ENCODE measurements at regions not wholly inside any gene's neighbourhood (a gene's known extent, or its start where the extent isn't known, plus 50 kb on each side); places are given as distances from the start of the nearest gene placed in this dataset.

- TF ChIP-seq POLR2A (IDR thresholded peaks at IDR 0.05): no peak
- TF ChIP-seq CTCF (IDR thresholded peaks at IDR 0.05 in 8 of 11, conservative IDR thresholded peaks at IDR 0.05 in 3 of 11): peak in 10 of 11 experiments; percentile 38 to 74 (median 64)
- no peak for TF ChIP-seq POLR2AphosphoS5 (IDR thresholded peaks at IDR 0.05)
- no peaks in the 10 kb centered on the region for H3K36me3 ChIP-seq
- DNase-seq: no peak
- no peak overlapping the region for H3K4me3 ChIP-seq
- intact Hi-C loops (cut with DNase I; ENCODE audit: low total_unique reads): loop anchor here (5.0 to 10.0 kb wide), 2 partner anchors 342 to 450 kb away; no protein-coding TSS in a partner anchor
- WGBS, 5 donors: 20 to 30% (median 27%) methylated on average over 5 of the region's 5 CpGs
- no peaks in the 10 kb centered on the region for H3K27me3 ChIP-seq (replicated peaks in 1 of 7)
- no peak overlapping the region for H3K27ac ChIP-seq
- H3K4me1 ChIP-seq: no peaks in the 10 kb centered on the region
- no peaks in the 10 kb centered on the region for H3K9me3 ChIP-seq
These were observed 132.5 kb upstream of the NHS start for GRCh38 chrX:17242470-17242869.

- no peaks in the 10 kb centered on the region for H3K36me3 ChIP-seq
- no peak for DNase-seq
- no peak overlapping the region for H3K27ac ChIP-seq
- H3K4me1 ChIP-seq: no peaks in the 10 kb centered on the region
- no peaks in the 10 kb centered on the region for H3K27me3 ChIP-seq (replicated peaks in 1 of 7)
- intact Hi-C loops (cut with DNase I; ENCODE audit: low total_unique reads): loop anchor here (10.0 kb wide), 1 partner anchor 338 kb away; no protein-coding TSS in a partner anchor
- no peaks in the 10 kb centered on the region for H3K9me3 ChIP-seq
- WGBS, 5 donors: 90 to 100% (median 100%) methylated on average over 1 of the region's 1 CpG
- TF ChIP-seq POLR2AphosphoS5 (IDR thresholded peaks at IDR 0.05): no peak
- TF ChIP-seq CTCF (IDR thresholded peaks at IDR 0.05 in 8 of 11, conservative IDR thresholded peaks at IDR 0.05 in 3 of 11): no peak
- no peak for TF ChIP-seq POLR2A (IDR thresholded peaks at IDR 0.05)
- no peak overlapping the region for H3K4me3 ChIP-seq
These were observed 127.9 kb upstream of the NHS start for GRCh38 chrX:17247144-17247543.

GRCh38 chrX:17262123-17262522 lies 112.9 kb upstream of the NHS start:
- Histone ChIP-seq H3K36me3 (no peaks in the 10 kb centered on the region), H3K27ac (no peak overlapping the region), H3K4me1 (no peaks in the 10 kb centered on the region), H3K4me3 (no peak overlapping the region), H3K27me3 (replicated peaks in 1 of 7) (no peaks in the 10 kb centered on the region), H3K9me3 (peaks cover 0 to 32% (median 0%) of the 10 kb centered on the region in 8 donors)
- TF ChIP-seq POLR2AphosphoS5 (IDR thresholded peaks at IDR 0.05) (no peak), CTCF (IDR thresholded peaks at IDR 0.05 in 8 of 11, conservative IDR thresholded peaks at IDR 0.05 in 3 of 11) (no peak), POLR2A (IDR thresholded peaks at IDR 0.05) (no peak)
- WGBS, 5 donors: 67 to 85% (median 72%) methylated on average over 2 of the region's 2 CpGs
- DNase-seq: no peak
- intact Hi-C loops (cut with DNase I; ENCODE audit: low total_unique reads): no loop called here

GRCh38 chrX:17266136-17266535 lies 108.9 kb upstream of the NHS start:
- no peaks in the 10 kb centered on the region for H3K36me3 ChIP-seq
- no peaks in the 10 kb centered on the region for H3K4me1 ChIP-seq
- TF ChIP-seq CTCF (IDR thresholded peaks at IDR 0.05 in 8 of 11, conservative IDR thresholded peaks at IDR 0.05 in 3 of 11) (no peak), POLR2A (IDR thresholded peaks at IDR 0.05) (no peak), POLR2AphosphoS5 (IDR thresholded peaks at IDR 0.05) (no peak)
- H3K27ac ChIP-seq: no peak overlapping the region
- peaks cover 0 to 29% (median 0%) of the 10 kb centered on the region in 8 donors for H3K9me3 ChIP-seq
- no peak overlapping the region for H3K4me3 ChIP-seq
- intact Hi-C loops (cut with DNase I; ENCODE audit: low total_unique reads): no loop called here
- no peak for DNase-seq
- H3K27me3 ChIP-seq (replicated peaks in 1 of 7): no peaks in the 10 kb centered on the region

Measured in spleen (tissue), 11 donors.